Testis (tissue), 2 donors: ENCODE measurements at regions not wholly inside any gene's neighbourhood (a gene's known extent, or its start where the extent isn't known, plus 50 kb on each side); places are given as distances from the start of the nearest gene placed in this dataset.

Source experiments
- small RNA-seq, 2 donors: library from RNA; depleted of rRNA; stranded (forward); fragments of <200 nt; gene quantifications; one replicate each; pipeline ENCODE3, GENCODE V24; 2016

Small RNAs in the stretch of these regions (small RNA-seq; reads per million reads assigned to genes)
- 0 reads per million in 2 donors for gene RNU1-146P
